HG03378 (cell line): ENCODE measurements at regions not wholly inside any gene's neighbourhood (a gene's known extent, or its start where the extent isn't known, plus 50 kb on each side); places are given as distances from the start of the nearest gene placed in this dataset.
A peak's percentile ranks its signal among the peaks of the same experiment; 100 is the strongest.
"Not testable (repeated sequence)": the region's sequence is repeated elsewhere in the genome, so short reads cannot be mapped to it uniquely, and the experiment has no call there.

Source experiments
- ATAC-seq: cut with Tn5 transposase; IDR thresholded peaks from one replicate; pipeline ENCODE4 v1.9.1; 2021; ENCODE audit warnings: mild to moderate bottlenecking, moderate library complexity; ENCODE audit not compliant: unreplicated experiment

DNA sequence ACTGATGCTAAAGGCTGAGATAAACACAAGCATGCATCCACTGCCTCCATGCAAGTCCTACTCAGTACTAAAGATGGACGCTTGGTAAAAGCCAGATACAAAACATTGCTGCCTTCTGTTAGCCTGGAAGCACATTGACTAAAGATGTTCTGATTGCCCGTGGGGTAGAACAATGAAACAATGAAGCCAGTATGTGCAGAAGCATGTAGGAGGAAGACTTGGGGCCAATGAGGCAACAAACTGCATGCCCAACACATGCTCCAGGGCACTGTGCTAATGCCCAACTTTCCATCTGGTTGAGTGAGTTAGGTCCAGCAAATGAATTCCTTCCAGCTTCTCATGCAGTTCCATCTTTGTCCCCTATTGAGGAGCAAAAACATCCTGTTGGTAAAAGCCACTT, 1245.5 kb downstream of the GATA3 start:
- no peak for ATAC-seq

DNA sequence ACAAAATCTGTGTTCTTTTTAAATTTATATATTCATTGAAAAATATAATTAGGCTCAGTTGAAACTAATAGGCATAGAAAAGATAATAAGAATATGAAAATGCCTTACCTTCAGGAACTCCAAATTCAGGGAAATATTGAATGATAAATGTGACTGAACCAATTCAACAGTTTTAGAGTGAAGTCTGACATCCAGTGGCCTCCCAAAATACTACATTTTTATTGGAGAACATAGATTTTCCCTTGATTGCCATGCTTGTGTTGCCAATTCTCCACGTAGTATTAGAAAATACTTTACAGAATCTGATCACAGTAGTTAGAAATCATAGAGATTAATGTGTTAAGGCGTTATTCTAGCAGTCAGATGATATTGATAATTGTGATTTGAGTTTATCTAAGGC, 1246.7 kb downstream of the GATA3 start:
- ATAC-seq = no peak

- ATAC-seq = no peak
Measured at GRCh38 chr10:9301554-9301953, 1247.1 kb downstream of the GATA3 start.

DNA sequence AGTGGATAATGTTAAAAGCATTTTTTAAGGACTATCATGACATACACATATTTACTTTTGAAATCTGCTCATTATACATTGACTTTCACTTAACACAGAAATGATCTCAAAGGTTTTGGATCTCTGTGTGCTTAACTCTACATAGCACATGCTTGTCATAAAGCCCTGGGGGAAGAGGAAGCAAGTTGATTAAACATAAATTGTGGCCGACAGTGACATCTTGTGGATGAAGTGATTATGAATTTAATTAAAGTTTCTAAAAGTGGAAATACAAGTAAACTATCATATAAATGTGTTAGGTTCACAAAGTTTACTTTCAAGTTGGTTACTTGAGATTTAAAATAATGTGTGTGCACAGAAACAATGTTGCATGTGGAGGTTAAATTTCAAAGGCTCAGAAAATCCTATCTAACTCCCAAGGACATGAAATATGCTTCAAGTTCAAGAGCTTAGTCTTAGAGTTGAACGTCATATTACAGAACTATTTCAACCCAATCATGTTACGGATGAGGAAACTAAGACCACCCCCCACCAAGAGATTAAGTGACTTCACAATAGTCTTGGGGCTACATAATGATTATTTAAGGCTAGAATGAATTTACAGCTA, 1247.8 kb downstream of the GATA3 start:
- peak; percentile 61 for ATAC-seq

GRCh38 chr10:9305018-9305655, 1250.6 kb downstream of the GATA3 start:
- ATAC-seq = peak; percentile 49

GRCh38 chr10:9311702-9312499, 1257.4 kb downstream of the GATA3 start:
- no peak for ATAC-seq

DNA sequence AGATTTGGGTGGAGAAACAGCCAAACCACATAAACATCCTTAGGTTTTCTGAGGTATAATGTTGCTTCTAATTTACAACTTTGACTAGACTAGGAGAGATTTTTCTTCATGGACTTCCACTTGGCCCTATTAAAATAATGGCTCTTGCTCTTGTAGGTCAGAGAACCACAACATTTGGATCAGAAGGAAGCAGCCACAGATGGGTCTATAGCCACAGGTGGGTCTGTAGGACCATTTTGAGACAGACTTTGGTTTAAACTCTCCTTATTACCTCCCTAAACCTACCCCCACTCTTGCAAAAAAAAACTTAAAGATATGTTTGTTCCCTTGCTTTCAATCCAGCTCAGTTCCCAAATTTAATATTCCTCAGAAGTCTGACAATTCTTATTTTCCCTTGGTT, 1260.8 kb downstream of the GATA3 start:
- ATAC-seq = no peak

DNA sequence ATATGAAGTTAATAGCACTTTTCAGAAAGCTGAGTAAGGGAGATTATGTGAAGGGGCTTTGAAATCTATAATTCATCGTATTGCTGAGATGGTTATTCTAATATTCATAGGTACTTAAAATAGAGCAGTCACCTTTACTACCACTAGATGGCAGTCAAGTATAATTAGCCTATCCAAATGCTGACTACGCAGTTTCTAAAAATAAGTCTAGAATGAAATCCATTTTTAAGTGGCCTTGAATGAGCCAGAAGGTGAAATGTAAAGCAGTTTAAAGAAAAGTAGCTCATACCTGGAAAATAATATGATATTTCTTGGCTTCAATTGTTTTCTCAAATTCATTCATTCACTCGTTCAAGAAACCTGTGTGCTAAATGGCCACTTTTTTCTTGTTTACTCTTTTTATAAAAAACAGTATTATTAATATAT, 1277.1 kb downstream of the GATA3 start:
- ATAC-seq = peak; percentile 91

DNA sequence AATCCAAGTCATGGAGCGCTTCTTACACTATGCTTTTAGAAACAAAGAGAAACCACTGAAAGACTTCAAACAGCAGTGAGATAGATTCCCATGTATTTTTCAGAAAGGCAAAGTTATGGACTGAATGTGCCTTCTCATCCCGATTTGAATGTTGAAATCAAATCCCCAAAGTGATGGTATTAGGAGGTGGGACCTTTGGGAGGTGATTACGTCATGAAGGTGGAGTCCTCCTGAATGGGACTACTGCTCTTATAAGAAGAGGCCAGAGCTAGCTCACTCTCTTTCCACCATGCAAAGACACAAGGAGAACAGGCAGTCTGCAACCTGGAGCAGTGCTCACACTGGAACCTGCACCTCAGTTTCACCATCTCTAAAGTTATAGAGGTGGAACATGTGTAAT, 1279.8 kb downstream of the GATA3 start:
- no peak for ATAC-seq

DNA sequence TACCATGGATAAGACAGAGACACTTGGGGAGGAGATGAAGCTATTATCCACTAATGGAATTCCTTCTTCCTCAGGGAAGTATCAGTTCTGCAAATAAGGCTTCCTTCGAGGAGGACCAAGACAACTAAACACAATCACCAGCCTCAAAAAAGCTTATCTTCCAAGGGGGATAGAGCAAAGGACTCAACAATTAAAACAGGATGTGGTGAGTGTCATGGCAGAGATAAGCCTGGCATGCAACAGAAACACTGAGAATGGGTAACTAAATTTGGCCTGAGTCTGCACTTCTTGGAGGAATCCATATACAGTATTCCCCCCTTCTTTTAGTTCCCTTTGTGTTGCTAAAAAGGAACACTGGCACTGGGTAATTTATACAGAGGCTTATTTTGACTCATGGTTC, 1285.2 kb downstream of the GATA3 start:
- no peak for ATAC-seq

- peak; percentile 56 for ATAC-seq
Measured at GRCh38 chr10:9342885-9343570, 1288.5 kb downstream of the GATA3 start.

GRCh38 chr10:9347933-9348332, 1293.4 kb downstream of the GATA3 start:
- ATAC-seq = not testable (repeated sequence)

- no peak for ATAC-seq
Measured at GRCh38 chr10:9357471-9357870, 1303.0 kb downstream of the GATA3 start.

GRCh38 chr10:9362721-9363120, 1308.2 kb downstream of the GATA3 start:
- no peak for ATAC-seq

- no peak for ATAC-seq
Measured at GRCh38 chr10:9379183-9379582, 1324.7 kb downstream of the GATA3 start.

DNA sequence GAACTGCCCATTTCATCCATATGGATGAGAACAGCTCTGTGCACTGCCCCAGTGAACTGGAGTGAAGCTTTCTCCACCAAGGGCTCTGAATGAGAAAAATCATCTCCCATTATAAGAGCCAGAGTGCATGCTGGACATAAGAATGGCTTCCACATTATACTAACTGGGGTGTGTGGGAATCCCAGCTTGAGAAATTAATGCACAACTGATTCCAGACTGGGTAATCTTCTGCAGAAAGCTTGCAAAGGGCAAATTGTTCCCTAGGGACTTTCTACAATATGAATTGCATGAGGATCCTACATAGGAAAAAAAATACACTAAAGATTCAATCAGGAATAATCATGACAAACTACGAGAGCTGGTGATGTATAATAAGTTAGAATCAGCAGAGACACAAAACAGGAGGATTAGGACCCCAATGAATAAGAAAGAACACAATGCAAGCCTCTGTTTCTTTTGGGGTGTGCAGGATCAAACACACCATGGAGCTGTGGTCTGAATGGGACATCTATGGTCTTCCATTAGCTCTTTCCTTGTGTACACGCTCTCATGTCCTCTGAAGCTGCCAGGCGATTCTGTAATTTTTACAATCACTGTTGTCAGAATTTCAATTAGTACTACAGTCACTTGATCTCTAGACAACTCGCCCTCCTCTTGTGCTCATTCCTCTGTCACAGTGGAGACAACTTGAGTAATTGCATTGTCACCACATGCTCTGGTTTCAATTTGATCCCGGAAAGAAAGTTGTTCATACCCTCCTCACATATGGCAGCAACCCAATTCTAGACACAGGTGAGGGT, 1327.4 kb downstream of the GATA3 start:
- ATAC-seq = no peak

DNA sequence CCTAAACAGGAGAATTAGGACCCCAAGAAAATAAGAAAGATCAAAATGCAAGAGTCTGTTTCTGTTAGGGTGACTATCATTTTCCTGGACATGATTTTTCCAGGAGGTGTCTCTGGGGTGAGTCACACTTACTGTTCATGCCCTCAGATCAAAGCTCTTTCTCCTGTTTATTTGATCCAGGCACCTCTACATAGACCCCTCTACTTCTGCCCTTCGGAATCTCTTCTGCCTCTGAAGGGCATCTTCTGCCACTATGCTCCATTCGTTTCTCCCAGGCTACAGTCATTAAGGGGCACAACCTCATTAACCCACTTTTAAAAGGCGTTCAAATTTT, 1328.0 kb downstream of the GATA3 start:
- ATAC-seq = no peak

DNA sequence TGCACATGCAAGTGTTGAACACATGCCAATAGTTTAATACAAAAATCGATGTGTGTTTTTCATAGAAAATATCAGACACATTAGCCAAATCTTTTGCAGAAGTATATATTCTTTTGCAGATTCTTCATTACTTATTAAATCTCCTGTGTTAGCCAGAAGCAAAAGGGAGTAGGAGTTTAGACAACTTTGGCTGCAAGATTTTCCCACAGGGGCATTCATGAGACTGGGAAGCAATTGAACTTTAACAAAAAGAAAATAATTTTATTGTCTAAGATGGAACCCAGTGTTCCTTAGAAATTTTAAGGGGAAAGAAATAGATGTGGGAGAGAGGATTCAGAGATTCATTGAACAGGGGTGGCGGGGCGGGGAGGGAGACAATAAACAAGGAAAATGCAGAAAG, 1336.0 kb downstream of the GATA3 start:
- no peak for ATAC-seq

DNA sequence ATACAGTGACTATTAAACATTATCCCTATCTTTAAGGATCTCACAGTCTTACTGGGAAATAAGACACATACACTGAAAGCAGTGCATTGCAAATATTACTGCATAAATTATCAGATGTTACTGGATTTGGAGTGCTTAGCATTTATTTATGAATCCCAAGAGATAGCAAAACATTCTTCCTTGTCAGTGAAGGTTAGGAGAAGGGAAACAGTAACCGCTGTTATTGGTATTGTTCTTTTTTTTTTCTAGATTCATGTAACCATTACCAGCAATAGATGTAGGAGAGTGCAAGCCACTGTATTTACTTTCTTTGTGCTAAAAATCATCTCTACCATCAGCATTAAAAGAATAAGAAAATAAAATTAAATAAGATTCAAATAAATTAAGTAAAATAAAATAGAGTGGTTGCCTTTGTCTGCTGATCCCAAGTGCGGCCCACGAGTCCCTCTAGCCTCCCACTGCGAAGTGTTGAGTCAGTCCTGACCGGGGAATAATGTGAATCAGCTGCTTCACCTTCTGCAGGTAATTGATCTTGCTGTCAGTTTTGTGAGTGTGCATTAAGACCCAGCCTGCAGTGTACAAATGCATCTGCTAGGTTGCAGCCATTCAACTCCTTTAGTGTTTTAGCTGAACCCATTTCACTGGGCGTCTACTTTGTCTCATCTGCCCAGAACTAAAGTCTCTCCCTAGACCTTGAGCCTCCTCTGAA, 1344.9 kb downstream of the GATA3 start:
- no peak for ATAC-seq

- ATAC-seq = not testable (repeated sequence)
Measured at GRCh38 chr10:9402067-9402466, 1347.6 kb downstream of the GATA3 start.
